HUES6 (cell line): ENCODE measurements at regions not wholly inside any gene's neighbourhood (a gene's known extent, or its start where the extent isn't known, plus 50 kb on each side); places are given as distances from the start of the nearest gene placed in this dataset.
"Not testable (repeated sequence)": the region's sequence is repeated elsewhere in the genome, so short reads cannot be mapped to it uniquely, and the experiment has no call there.

ENCODE experiments used
- H3K27ac ChIP-seq: 2 replicates; pipeline ENCODE4 v1.7.0; 2013; ENCODE audit warnings: low read depth, mild to moderate bottlenecking, low read length, inconsistent platforms
- H3K27me3 ChIP-seq: 2 replicates; pipeline ENCODE4 v1.6.1; 2013; ENCODE audit warnings: low read length; ENCODE audit not compliant: control insufficient read depth, insufficient read depth
- H3K36me3 ChIP-seq: 2 replicates; pipeline ENCODE4 v1.6.1; 2013; ENCODE audit warnings: low read length; ENCODE audit not compliant: control insufficient read depth, insufficient read depth
- H3K4me1 ChIP-seq: 2 replicates; pipeline ENCODE4 v1.6.1; 2013; ENCODE audit warnings: low read length; ENCODE audit not compliant: control insufficient read depth, insufficient read depth
- H3K4me3 ChIP-seq: 2 replicates; pipeline ENCODE4 v1.5.1; 2013; ENCODE audit warnings: low read depth, low read length
- H3K9ac ChIP-seq: one replicate; pipeline ENCODE4 v1.6.1; 2013; ENCODE audit warnings: mild to moderate bottlenecking, low read length
- H3K9me3 ChIP-seq: 2 replicates; pipeline ENCODE4 v1.6.1; 2013; ENCODE audit warnings: low read depth, low read length; ENCODE audit not compliant: control insufficient read depth, insufficient read depth

- no peak overlapping the region for H3K27ac ChIP-seq
- no peaks in the 10 kb centered on the region for H3K9me3 ChIP-seq
- H3K4me3 ChIP-seq = no peak overlapping the region
- H3K36me3 ChIP-seq = no peaks in the 10 kb centered on the region
- no peak overlapping the region for H3K9ac ChIP-seq
- 0 out of 2 replicates have a peak, but pooled peaks cover 3% of the 10 kb centered on the region for H3K4me1 ChIP-seq
- no peaks in the 10 kb centered on the region for H3K27me3 ChIP-seq
Observed at GRCh38 chr2:583666-584065, 93.5 kb downstream of the TMEM18 start.

DNA sequence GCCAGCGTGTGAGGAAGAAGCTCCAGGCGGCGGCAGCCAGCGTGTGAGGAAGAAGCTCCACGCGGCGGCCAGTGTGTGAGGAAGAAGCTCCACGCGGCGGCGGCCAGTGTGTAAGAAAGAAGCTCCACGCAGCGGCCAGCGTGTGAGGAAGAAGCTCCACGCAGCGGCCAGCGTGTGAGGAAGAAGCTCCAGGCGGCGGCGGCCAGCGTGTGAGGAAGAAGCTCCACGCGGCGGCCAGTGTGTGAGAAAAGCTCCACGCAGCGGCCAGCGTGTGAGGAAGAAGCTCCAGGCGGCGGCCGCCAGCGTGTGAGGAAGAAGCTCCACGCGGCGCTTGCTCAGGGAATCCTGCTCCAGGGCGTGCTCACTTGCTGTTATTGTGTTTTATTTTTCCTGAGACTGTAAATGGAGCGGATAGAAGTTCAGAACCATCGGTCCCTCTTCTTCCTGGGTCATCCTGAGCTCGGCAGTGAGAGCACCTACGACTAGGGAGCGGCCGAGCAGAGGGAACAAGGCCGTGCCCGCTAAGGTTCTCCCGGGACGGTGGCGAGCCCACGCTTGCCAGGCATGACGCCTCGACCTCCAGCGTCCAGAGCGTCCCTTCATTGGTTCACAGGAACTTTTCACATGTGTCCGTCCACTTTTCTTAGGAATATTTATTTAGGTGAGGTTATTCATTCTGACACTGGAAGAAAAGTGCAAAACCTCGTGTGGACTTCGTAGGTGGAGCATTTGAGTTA lies 94.2 kb downstream of the TMEM18 start:
- Histone ChIP-seq H3K27ac (no peak overlapping the region), H3K9ac (no peak overlapping the region), H3K9me3 (no peaks in the 10 kb centered on the region), H3K4me1 (0 out of 2 replicates have a peak, but pooled peaks cover 3% of the 10 kb centered on the region), H3K36me3 (no peaks in the 10 kb centered on the region), H3K27me3 (no peaks in the 10 kb centered on the region), H3K4me3 (no peak overlapping the region)

GRCh38 chr2:582289-582688 lies 94.9 kb downstream of the TMEM18 start:
- not testable (repeated sequence) for H3K27ac ChIP-seq, H3K9me3 ChIP-seq, H3K9ac ChIP-seq, H3K4me1 ChIP-seq, H3K4me3 ChIP-seq, H3K27me3 ChIP-seq, H3K36me3 ChIP-seq

GRCh38 chr2:579961-580360 lies 97.2 kb downstream of the TMEM18 start:
- no peaks in the 10 kb centered on the region for H3K27me3 ChIP-seq
- H3K9me3 ChIP-seq = peaks cover 10% of the 10 kb centered on the region
- no peak overlapping the region for H3K4me3 ChIP-seq
- H3K36me3 ChIP-seq = no peaks in the 10 kb centered on the region
- H3K9ac ChIP-seq = no peak overlapping the region
- no peak overlapping the region for H3K27ac ChIP-seq
- 0 out of 2 replicates have a peak, but pooled peaks cover under 1% of the 10 kb centered on the region for H3K4me1 ChIP-seq

DNA sequence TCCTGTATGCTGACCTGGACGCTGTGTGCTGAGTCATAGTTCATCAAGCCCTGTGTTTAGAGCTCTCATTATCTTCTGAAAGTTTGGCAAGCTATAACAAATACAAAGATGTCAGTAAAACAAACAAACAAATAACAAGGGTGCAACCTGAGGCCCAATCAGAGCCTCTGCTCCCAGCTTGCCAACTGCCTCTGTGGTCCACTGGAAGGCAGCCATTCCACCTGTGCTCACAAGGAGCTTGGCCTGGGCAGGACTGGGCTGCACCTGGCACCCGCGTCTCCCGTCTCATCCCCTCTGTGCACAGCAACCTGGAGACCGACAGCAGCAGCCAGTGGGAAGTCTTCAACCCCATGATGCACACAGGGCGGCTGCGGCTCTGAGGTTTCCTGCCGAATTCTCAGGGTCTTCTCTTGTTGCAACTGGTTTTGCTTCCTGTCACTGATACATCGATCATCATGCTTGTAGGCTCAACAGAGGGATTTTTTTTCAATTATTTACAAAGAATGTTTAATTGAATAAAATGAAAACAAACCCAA lies 97.8 kb downstream of the TMEM18 start:
- Histone ChIP-seq H3K9me3 (peaks cover 10% of the 10 kb centered on the region), H3K36me3 (no peaks in the 10 kb centered on the region), H3K4me3 (no peak overlapping the region), H3K4me1 (no peaks in the 10 kb centered on the region), H3K27ac (no peak overlapping the region), H3K9ac (no peak overlapping the region), H3K27me3 (no peaks in the 10 kb centered on the region)

DNA sequence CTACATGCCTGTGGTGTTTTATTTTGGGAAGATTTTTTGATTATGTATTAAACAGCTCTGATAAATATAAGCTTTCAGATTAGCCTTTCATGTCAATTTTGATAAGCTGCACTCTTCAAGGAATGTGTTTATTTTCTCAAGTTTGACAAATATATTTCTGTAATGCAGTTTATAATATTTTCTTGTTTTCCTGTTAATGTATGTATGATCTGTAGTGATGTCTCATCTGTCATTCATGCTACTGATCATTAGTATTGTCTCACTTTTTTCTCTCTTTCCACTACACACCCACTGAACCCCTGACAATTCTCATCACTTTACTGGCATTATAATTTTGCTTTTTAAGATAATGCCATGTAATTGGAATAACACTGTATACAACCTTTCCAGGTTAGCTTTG lies 100.9 kb downstream of the TMEM18 start:
- Histone ChIP-seq H3K27ac (no peak overlapping the region), H3K4me3 (no peak overlapping the region), H3K9me3 (peaks cover 10% of the 10 kb centered on the region), H3K36me3 (no peaks in the 10 kb centered on the region), H3K9ac (no peak overlapping the region), H3K4me1 (no peaks in the 10 kb centered on the region), H3K27me3 (no peaks in the 10 kb centered on the region)

DNA sequence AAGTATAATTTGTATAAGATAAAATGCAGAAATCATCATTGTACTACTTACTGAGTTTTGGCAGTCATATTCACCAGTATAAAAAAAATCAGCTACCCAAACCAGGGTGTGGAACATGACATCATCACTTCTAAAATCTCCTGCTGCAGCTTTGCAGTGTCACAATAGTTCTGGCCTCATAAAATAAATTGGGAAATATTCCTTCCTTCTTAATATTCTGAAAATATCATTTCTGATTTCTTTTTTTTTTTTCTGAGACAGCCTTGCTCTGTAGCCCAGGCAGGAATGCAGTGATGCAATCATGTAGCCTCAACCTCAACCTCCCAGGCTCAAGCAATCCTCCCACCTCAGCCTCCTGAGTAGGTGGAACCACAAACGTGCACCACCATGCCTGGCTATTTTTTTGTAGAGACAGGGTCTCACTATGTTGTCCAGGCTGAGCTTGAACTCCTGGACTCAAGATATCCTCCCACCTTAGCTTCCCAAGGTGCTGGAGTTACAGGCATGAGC lies 101.4 kb downstream of the TMEM18 start:
- no peaks in the 10 kb centered on the region for H3K36me3 ChIP-seq
- no peak overlapping the region for H3K27ac ChIP-seq
- H3K27me3 ChIP-seq = no peaks in the 10 kb centered on the region
- H3K9ac ChIP-seq = no peak overlapping the region
- H3K4me1 ChIP-seq = no peaks in the 10 kb centered on the region
- peaks cover 10% of the 10 kb centered on the region for H3K9me3 ChIP-seq
- no peak overlapping the region for H3K4me3 ChIP-seq

GRCh38 chr2:575030-575726 lies 102.0 kb downstream of the TMEM18 start:
- no peaks in the 10 kb centered on the region for H3K27me3 ChIP-seq
- no peaks in the 10 kb centered on the region for H3K36me3 ChIP-seq
- peaks cover 10% of the 10 kb centered on the region for H3K9me3 ChIP-seq
- no peak overlapping the region for H3K27ac ChIP-seq
- H3K4me3 ChIP-seq = no peak overlapping the region
- no peak overlapping the region for H3K9ac ChIP-seq
- no peaks in the 10 kb centered on the region for H3K4me1 ChIP-seq

DNA sequence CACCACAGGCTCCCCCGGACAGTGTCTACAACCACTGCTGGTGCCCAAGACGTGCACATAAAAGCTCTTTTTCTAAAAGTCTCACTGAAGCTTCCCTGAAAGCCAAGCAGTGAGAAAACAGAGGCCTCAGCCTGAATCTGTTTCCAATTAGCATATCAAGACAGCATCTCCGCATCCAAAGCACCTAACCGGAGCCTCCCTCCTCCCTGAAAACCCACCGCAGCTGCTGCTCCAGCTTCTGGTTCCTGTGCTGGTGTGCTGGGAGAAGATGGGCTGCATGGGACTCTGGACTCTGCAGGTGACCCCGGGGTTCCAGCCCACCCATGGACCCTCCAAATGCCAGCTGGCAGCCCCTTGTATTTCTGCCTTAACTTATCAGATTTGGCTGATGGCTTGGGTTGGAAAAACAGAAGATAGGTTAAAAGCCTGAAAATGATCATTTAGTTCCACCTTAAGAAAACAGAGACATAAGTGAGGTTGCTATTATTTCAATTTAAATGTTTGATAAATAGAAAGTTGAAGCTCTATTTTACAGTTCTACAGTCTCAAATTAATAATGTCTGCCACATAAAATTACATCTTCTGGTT lies 103.3 kb downstream of the TMEM18 start:
- Histone ChIP-seq H3K27ac (no peak overlapping the region), H3K9ac (no peak overlapping the region), H3K9me3 (peaks cover 10% of the 10 kb centered on the region), H3K4me3 (no peak overlapping the region), H3K4me1 (no peaks in the 10 kb centered on the region), H3K27me3 (no peaks in the 10 kb centered on the region), H3K36me3 (no peaks in the 10 kb centered on the region)

GRCh38 chr2:573025-573424 lies 104.2 kb downstream of the TMEM18 start:
- Histone ChIP-seq H3K4me3 (no peak overlapping the region), H3K9ac (no peak overlapping the region), H3K27ac (no peak overlapping the region), H3K27me3 (no peaks in the 10 kb centered on the region), H3K9me3 (peaks cover 10% of the 10 kb centered on the region), H3K36me3 (no peaks in the 10 kb centered on the region), H3K4me1 (no peaks in the 10 kb centered on the region)

DNA sequence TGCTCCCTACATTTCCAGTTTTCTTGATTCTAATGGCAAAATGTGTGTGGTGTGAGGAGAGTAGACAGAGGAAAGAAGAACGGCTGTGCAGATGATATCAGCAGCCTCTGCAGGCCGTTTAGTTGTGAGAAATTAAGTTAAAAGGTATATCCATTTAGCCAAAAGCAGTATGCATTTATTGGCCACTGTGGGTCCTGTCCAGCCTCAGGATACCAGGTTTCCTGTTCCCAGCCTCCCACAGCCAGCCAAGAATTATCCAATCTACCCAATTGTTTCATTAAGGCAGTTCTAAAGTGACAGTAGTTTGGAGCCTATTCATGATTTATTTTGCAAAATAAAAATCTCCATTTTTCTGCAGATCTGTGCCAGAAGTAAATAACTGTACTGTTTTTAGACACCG lies 107.5 kb downstream of the TMEM18 start:
- Histone ChIP-seq H3K9ac (no peak overlapping the region), H3K4me3 (no peak overlapping the region), H3K36me3 (no peaks in the 10 kb centered on the region), H3K27me3 (no peaks in the 10 kb centered on the region), H3K27ac (no peak overlapping the region), H3K9me3 (no peaks in the 10 kb centered on the region), H3K4me1 (no peaks in the 10 kb centered on the region)
